GM18517 (cell line): ENCODE measurements at regions not wholly inside any gene's neighbourhood (a gene's known extent, or its start where the extent isn't known, plus 50 kb on each side); places are given as distances from the start of the nearest gene placed in this dataset.
"Not testable (repeated sequence)": the region's sequence is repeated elsewhere in the genome, so short reads cannot be mapped to it uniquely, and the experiment has no call there.

Experiments
- ATAC-seq: cut with Tn5 transposase; IDR thresholded peaks from one replicate; pipeline ENCODE4 v1.9.1; 2021; ENCODE audit warnings: mild to moderate bottlenecking, moderate library complexity; ENCODE audit not compliant: unreplicated experiment

DNA sequence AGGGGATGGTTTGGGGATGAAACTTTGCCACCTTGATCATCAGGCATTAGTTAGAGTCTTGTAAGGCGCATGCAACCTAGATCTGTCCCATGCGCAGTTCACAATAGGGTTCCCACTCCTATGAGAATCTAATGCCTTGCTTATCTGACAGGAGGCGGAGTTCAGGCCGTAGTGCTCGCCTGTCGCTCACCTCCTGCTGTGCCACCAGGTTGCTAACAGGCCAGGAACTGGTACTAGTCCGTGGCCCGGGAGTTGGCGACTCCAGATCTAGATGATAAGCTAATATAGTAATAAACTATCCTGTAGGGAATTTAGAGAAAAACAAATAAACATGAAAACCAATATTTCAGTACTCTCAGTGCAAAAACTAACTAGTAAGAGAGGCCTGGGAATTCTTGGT is 155.4 kb upstream of the ANO5 start:
- no peak for ATAC-seq

DNA sequence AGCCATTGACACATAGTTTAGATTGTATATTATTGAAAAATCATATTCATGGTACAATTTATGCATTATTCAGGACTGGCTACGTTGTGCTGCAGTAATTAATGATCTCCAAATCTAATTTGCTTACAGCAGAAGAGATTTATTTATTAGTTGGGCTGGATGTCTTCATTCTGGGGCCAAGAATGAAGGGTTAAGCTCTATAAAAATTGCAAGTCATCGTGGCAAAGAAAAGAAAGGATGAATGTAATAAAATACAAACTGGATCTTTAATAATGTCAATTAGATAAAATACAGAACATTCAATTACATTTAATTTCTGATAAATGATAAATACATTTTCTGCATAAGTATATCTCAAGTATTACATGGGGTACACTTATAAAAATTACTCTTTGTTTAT is 151.8 kb upstream of the ANO5 start:
- no peak for ATAC-seq

DNA sequence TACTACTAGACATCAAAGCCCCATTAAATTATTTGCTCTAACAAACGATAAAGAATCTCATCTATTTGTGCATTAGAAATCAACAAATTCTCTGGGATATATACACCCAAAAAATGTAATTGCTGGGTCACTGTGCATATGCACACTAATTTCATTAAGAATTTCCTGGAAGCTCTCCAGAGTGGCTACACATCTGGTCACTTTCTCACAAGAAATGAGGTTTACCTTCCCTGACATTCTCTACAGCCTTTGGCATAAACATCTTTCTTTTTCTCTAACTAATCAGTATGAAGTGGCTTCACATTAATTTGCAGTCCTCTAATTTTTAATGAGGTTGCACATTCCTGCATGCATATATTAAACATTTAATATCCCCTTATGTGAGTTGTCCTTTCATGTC is 150.8 kb upstream of the ANO5 start:
- no peak for ATAC-seq

DNA sequence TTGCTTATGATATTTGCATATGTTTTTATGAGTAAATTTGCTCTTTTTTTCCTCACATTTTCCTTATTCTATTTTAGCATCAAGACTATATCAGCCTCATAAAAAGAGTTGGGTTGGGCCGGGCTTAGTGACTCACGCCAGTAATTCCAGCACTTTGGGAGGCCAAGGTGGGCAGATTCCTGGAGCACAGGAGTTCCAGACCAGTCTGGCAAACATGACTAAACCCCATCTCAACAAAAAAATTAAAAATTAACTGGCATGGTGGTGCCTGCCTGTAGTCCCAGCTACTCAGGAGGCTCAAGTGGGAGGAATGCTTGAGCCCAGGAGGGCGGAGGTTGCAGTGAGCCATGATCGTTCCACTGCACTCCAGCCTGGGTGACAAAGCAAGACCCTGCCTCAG is 148.8 kb upstream of the ANO5 start:
- no peak for ATAC-seq

DNA sequence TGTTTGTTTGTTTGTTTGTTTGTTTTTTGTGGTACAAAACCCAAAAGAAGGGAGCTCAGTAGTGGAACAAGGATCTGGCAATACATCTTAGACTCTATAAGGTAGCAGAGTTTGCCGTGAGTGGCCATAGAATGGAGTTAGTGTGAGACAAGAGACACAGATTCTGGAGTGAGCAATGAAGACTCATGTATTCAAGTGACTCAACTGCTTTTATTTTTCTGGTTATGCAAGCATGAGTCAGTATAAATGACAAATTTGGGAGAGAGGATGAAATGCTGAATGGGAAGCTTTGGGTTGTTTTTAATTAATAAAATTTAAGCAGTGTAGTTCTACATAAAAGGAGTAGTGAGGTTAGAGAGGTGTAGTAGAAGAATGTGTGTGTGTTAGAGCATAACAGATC is 143.6 kb upstream of the ANO5 start:
- ATAC-seq, result no peak

DNA sequence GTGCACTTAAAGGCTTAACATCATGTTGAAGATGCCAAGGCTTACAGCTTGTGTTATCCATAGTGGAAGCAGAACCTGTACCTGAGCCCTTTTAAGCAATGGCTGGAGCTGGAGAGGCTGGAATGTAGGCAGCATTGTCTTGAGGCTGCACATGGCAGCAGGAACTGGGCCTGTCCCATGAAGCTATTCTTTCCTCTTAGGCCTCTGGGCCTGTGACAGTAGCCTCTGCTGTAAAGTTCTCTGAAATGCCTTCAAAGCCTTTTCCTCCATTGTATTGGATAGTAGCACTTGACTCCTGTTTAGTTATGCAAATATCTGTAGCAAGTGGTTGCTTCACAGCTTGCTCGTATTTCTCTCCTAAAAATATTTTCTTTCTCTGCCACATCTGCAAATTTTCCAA is 127.4 kb upstream of the ANO5 start:
- no peak for ATAC-seq

DNA sequence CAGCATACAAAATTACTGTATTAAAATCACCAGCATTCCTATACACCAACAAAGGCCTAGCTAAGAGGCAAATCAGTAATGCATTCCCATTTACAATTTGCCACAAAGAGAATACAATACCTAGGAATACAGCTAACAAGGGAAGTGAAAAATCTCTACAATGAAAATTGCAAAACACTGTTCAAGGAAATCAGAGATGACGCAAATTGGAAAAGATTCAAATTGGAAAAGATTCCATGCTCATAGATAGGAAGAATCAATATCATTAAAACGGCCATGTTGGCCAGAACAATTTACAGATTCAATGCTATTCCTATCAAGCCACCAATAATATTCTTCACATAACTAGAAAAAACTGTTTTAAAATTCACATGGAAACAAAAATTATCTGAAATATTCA is 123.0 kb upstream of the ANO5 start:
- no peak for ATAC-seq

DNA sequence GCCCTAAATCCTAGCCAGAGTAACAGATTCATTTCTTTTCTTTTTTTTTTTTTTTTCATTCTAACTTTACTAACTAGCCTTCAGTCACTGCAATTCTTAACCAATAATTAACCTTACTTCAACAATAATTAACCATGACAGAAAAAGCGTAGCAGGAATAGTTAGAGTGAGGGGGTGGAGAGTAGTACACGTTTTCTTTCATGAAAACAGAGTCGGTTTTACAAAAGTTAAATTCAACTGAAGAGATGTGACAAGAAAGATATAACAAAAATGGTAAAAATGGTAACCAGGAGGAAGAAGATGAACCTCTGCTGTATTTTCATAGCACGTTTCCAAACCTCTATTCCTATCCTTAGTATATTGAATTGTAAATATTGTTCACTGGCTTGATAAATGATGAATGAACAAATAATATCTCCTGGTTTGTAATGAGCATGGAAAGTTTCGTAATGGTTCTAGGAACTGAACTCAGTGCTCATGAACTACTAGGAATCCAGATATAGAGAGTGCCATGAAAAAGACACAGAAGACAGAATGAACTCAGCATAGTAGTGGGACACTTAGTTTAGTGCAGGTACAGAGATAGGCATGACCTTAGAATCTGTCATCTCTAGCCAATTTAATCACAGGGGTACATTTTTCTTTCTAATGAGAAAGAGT is 116.5 kb upstream of the ANO5 start:
- ATAC-seq, result no peak

DNA sequence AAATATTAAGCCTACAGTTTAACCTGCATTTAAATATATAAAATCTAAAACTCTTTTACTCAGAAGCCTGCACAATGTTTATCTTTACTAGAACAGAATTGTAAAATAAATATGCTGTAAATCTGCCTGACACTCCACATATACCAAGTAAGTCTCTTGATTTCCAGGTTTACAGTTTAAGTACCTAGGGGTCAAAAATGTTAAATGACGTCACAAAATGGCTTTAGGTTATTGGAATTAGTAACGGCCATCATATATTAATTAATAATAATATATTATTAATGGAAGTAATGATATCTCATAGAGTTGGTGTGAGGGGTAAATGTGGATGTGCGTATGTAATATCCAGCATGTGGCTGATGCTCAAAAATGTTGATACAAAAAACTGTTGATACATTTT is 114.8 kb upstream of the ANO5 start:
- no peak for ATAC-seq

DNA sequence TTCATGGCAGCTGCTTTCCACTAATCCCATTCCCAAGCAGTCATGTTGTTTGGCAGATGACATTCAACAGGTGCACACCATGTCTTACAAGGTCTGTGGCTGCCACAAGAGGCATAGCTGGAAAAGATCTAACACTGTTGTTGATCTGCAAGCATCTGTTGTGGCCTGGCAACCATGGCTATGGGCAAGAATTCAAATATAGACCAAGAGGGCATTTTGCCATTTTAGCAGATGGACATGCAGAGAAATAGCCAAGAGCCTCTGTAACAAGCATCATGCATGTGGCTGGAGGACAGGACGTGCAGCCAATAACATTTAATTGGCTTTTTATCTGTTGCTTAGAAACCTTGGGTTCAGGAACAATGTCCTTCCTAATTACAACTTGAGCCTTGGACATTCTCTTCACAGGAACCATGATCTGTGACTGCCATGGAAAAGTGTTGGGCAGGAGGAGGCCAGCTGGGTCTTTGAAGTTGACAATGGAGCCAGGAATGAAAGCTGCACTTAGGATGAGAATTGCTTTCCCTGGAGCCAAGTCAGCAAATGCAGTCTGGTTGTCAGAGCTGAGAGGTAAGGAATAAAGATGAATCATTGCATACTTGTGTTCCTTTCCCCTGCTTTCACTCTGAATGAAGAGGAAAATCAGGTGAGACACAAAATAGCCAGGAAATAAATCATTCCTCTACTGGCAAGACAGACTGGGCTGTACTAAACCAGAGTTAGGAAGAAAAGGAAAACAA is 113.6 kb upstream of the ANO5 start:
- no peak for ATAC-seq

DNA sequence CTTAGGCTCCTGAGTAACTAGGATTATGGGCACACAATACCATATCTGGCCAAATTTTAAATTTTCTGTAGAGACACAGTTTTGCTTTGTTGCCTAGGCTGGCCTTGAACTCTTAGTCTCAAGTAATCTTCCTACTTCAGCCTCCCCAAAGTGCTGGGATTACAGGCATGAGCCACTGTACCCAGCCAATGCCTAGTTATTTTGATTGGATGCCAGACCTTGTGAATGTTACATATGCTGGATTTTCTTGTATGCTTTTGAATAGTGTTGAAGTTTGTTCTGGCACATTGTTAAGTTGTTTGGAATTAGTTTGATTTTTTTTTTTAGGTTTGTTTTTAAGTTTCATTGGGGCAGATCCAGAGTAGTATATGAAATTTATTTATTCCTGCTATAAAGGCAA is 110.7 kb upstream of the ANO5 start:
- ATAC-seq, result no peak

DNA sequence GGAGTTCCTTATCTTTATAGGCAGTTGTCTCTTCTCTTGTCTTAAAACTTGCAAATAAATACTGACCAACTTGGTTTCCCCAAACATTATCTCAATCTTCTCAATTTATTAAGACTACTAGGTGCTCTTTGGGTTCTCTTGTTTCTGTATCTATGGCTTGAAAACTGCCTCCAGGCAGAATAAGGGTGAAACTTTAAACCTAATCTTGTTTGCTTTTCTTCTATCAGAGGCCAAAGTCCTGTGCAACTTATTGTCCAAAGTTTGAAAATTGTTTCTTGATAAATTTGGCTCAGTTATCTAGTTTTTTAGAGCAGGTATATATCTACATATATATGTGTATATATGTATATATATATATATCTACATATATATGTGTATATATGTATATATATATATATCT is 110.1 kb upstream of the ANO5 start:
- ATAC-seq, result no peak

DNA sequence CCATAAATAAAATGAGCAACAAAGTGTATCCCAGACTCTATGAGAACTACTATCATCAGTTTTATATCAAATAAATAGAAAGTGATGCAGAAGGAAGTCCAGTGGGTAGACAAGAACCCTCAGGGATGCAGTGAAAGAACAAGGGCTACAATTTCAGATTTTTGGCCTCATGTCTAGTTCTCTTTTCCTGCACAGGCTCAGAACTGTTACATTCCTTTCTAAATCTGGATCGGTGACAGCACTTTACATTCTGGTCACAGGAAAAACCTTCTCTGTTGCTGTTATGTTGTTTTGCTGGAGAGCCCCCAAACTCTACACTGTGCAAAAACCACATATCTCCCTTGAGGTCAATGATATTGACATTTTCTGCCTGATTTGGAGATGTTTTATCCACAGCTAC is 108.8 kb upstream of the ANO5 start:
- ATAC-seq, result no peak

DNA sequence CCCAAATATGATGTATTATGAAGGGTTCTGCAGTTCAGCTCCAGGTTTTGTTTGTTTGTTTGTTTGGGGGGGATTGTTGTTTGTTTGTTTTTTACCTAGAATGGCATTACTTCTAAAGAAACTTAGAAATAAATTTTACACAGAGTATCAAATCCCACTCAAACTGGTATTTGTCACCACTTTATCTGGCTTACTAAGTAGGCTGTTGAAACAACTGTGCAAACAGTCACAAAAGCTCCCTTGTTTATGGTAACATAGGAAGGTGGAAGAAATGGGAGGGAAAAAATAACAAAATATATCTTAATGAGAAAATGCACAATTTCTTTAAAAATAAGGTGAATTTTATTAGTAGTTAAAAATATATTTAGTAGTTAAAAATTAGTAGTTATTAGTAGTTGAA is 108.3 kb upstream of the ANO5 start:
- no peak for ATAC-seq

DNA sequence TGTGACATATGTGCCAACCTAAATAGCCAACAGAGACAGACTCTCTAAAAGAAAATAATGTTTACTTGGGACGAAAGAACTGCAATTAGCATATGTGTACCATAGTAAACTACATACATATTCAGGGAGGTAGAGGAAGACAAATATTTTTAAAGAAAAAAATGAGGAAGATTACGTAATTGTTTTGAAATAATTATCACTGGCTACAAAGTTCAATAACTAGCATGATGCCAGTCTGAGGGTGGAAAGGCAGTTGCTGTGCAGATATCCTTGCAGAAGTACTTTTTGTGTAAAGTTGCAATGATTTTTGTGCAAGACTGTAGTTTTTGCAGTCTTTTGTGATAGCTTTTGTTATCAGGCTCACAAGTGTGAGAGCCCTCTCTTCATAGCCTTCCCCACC is 103.3 kb upstream of the ANO5 start:
- ATAC-seq, result no peak

DNA sequence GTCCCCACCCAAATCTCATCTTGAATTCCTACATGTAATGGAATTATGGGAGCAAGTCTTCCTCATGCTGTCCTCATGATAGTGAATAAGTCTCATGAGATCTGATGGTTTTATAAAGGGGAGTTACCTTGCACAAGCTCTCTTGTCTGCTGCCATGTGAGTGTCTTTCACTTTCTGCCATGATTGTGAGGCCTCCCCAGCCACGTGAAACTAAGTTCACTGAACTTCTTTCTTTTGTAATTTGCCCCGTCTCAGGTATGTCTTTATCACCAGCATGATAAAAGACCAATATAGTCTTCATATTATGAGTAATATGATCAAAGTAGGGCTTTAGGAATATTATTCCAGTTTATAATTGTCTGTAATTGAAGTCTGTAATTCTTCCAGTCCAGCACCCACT is 86.3 kb upstream of the ANO5 start:
- no peak for ATAC-seq

DNA sequence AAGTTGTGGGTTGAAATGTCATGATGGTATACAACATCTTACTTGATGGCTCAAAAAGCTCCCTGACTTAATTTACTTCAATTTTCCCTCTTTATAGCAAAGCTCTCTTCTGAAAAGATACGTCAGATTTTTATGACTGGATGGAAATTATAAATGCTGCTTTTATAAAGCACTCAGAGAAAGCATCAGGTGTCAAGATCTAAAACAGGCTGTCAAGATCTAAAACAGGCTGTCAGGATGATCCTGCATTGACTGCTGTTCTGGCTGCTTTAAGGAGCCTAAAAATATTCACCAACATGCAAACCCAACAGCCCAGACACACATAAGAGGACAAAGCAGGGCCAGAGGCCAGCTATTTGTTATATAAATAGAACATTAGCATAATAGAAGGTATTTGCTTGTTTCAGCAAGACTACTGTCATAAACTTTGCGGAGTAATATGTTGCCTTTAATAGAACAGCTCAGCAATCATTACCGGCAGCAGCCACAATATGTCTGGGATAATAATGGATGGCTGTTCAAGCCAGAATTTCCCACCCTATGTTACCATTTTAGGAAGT is 77.3 kb upstream of the ANO5 start:
- ATAC-seq, result no peak

DNA sequence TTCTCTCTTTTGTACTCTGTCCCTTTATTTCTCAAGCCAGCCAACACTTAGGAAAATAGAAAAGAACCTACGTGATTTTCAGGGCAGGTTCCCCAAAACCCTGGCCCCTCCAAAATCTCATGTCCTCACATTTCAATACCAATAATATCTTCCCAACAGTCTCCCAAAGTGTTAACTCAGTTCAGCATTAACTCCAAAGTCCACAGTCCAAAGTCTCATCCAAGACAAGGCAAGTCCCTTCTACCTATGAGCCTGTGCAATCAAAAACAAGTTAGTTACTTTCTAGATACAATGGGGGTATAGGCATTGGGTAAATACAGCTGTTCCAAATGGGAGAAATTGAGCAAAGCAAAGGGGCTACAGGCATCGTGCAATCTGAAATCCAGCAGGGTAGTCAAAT is 64.9 kb upstream of the ANO5 start:
- not testable (repeated sequence) for ATAC-seq

DNA sequence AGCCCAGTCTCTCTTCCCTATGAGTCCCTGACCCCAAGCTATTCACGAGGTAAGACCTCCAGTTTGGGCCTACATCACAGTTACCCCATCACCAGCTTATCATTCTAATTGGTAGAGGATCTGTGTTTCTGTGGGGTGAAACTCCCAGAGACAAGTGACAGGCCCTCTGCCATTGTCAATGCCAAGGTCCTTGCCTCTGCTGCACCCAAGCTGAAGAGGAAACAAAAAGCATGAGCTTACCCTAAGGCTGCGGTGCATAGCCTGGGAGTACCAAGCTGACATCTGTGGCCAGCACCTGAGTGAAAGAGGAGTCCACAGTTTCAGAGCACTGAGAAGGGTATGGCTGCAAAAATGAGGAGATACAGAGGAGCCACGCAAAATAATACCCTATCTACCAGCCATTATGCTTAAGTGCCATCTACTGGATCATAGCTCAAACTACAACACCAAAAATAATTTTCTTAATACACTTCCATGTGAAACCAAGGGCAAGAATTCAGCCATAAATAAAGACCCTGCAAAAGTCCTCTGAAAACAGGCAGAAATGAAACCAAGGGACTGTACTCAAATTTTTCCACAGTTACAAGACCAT is 62.3 kb upstream of the ANO5 start:
- peak; percentile 62 for ATAC-seq

DNA sequence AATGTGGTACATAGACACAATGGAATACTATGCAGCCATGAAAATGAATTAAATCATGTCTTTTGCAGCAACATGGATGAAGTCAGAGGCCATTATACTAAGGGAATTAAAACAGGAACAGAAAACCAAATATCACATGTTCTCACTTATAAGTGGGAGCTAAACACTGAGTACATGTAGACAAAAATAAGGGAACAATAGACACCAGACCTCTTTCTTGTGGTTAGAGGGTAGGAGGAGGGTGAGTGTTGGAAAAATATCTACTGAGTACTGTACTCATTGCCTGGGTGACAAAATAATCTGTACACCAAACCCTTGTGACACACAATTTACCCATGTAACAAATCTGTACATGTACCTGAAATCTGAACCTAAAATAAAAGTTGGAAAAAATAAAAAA is 59.1 kb upstream of the ANO5 start:
- no peak for ATAC-seq

DNA sequence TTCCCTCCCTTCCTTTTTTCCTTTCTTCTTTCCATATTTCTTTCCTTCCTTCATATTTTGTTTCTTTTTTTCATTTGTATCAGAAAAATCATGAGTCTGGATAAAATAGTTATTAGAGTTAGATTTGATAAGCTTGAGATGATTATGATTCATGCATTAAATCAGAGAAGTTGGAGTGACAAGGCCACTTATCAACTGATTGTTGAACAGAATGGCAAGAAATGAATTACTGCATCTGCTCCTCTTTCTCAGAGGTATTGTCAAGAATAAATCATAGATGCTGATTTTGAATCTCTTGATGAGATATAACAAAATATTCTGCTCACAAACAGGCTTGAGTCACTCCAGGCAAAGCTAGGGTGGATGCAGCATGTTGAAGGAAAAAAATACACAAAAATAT is 54.6 kb upstream of the ANO5 start:
- no peak for ATAC-seq
